H1 (cell line): ENCODE measurements at regions not wholly inside any gene's neighbourhood (a gene's known extent, or its start where the extent isn't known, plus 50 kb on each side); places are given as distances from the start of the nearest gene placed in this dataset.

Experiments used
- CTCF ChIA-PET: fragments of 300-600 bp; sonication (Branson Sonifier 250); formaldehyde crosslinking; loops from one replicate; lab custom pipeline; 2021; ENCODE audit not compliant: partially characterized antibody; lab: Charles Lee
- POLR2A ChIA-PET: fragments of 300-600 bp; sonication (Branson Sonifier 250); formaldehyde crosslinking; loops from one replicate; lab custom pipeline; 2021; ENCODE audit warnings: inconsistent platforms; ENCODE audit not compliant: partially characterized antibody; lab: Charles Lee
- DNase-seq, 2 experiments: peaks; one replicate each; pipeline versions ENCODE4 v3.0.0 to v3.0.0-alpha.2; 2010 to 2022; ENCODE audit warnings: low spot score in 2 of 2, low read depth in 1 of 2, mixed read lengths in 1 of 2
- FAIRE-seq: peaks from 2 replicates; lab custom pipeline; 2011; peaks lifted over from hg19 to GRCh38; lab: Jason Lieb, UNC
- H2AFZ ChIP-seq: 2 replicates; pipeline ENCODE4 v1.8.1; 2012; ENCODE audit warnings: low read length, inconsistent platforms
- H2AK5ac ChIP-seq: 2 replicates; pipeline ENCODE4 v1.6.1; 2013; ENCODE audit warnings: low read depth, low read length
- H2BK120ac ChIP-seq: replicated peaks from 2 replicates; pipeline ENCODE3; 2013; ENCODE audit warnings: low read depth, low read length, inconsistent platforms
- H2BK12ac ChIP-seq: 2 replicates; pipeline ENCODE4 v1.6.1; 2013; ENCODE audit warnings: low read depth, low read length
- H2BK15ac ChIP-seq: 2 replicates; pipeline ENCODE4 v1.6.1; 2013; ENCODE audit warnings: low read length
- H2BK20ac ChIP-seq: 2 replicates; pipeline ENCODE4 v1.6.1; 2013; ENCODE audit warnings: low read length
- H2BK5ac ChIP-seq: 2 replicates; pipeline ENCODE4 v1.6.1; 2013; ENCODE audit warnings: low read depth, low read length
- H3K14ac ChIP-seq: 2 replicates; pipeline ENCODE4 v1.6.1; 2013; ENCODE audit warnings: inconsistent platforms; ENCODE audit not compliant: insufficient read length
- H3K18ac ChIP-seq: 2 replicates; pipeline ENCODE4 v1.6.1; 2013; ENCODE audit warnings: low read length; ENCODE audit errors: extremely low read depth
- H3K23ac ChIP-seq: 2 replicates; pipeline ENCODE4 v1.6.1; 2013; ENCODE audit warnings: inconsistent platforms; ENCODE audit not compliant: insufficient read length
- H3K23me2 ChIP-seq: 2 replicates; pipeline ENCODE4 v1.6.1; 2013; ENCODE audit warnings: low read depth, low read length
- H3K27ac ChIP-seq: 2 replicates; pipeline ENCODE4 v1.6.1; 2011; ENCODE audit warnings: low read depth, low read length, inconsistent platforms
- H3K27me3 ChIP-seq, 4 experiments: replicated peaks in 1 of 4; 1 replicate in 1 of 4; 2 replicates in 3 of 4; pipeline versions ENCODE4 v1.6.1 to v1.8.1; 2011 to 2013; ENCODE audit warnings: low read length in 3 of 4, mild to moderate bottlenecking in 3 of 4, inconsistent platforms in 2 of 4, mixed read lengths in 2 of 4, moderate library complexity in 1 of 4; ENCODE audit not compliant: control insufficient read depth in 3 of 4, insufficient read depth in 3 of 4; ENCODE audit errors: extremely low read depth in 1 of 4
- H3K36me3 ChIP-seq, 4 experiments: 2 replicates each; pipeline versions ENCODE4 v1.6.1 to v1.8.1; 2011 to 2013; ENCODE audit warnings: mild to moderate bottlenecking in 4 of 4, low read length in 3 of 4, moderate library complexity in 2 of 4, control low read depth in 1 of 4, inconsistent platforms in 1 of 4; ENCODE audit not compliant: insufficient read depth in 4 of 4, control insufficient read depth in 2 of 4
- H3K4ac ChIP-seq: replicated peaks from 2 replicates; pipeline ENCODE3; 2013; ENCODE audit warnings: low read length, low read depth, mixed read lengths, inconsistent platforms; ENCODE audit not compliant: insufficient read length
- H3K4me1 ChIP-seq, 4 experiments: replicated peaks in 1 of 4; 1 replicate in 1 of 4; 2 replicates in 3 of 4; pipeline versions ENCODE4 v1.6.1 to v1.8.1; 2011 to 2013; ENCODE audit warnings: low read length in 3 of 4, inconsistent platforms in 2 of 4, mixed read lengths in 1 of 4; ENCODE audit not compliant: insufficient read depth in 4 of 4, control insufficient read depth in 3 of 4
- H3K4me2 ChIP-seq, 2 experiments: 2 replicates each; pipeline versions ENCODE4 v1.6.1 to v1.8.1; 2011 to 2013; ENCODE audit warnings: low read depth in 2 of 2, low read length in 2 of 2, control low read depth in 1 of 2, inconsistent platforms in 1 of 2, mild to moderate bottlenecking in 1 of 2; ENCODE audit not compliant: insufficient read depth in 1 of 2
- H3K4me3 ChIP-seq, 4 experiments: fragments of 200-600, 300-600 bp in 1 of 4; sonication (generic), shearing (Covaris generic), sonication (Bioruptor Twin) in 1 of 4; 2 replicates each; pipeline versions ENCODE4 v1.5.1 to v1.8.1; 2011 to 2016; ENCODE audit warnings: low read length in 4 of 4, low read depth in 3 of 4, control low read depth in 2 of 4, inconsistent platforms in 2 of 4, mild to moderate bottlenecking in 2 of 4, mixed read lengths in 1 of 4, moderate library complexity in 1 of 4; ENCODE audit not compliant: insufficient read depth in 2 of 4; ENCODE audit errors: extremely low read depth in 1 of 4
- H3K56ac ChIP-seq: replicated peaks from 2 replicates; pipeline ENCODE3; 2013; ENCODE audit warnings: low read depth, mild to moderate bottlenecking, mixed read lengths, low read length, inconsistent platforms; ENCODE audit not compliant: insufficient read length
- H3K79me1 ChIP-seq: 2 replicates; pipeline ENCODE4 v1.6.1; 2013; ENCODE audit warnings: low read depth, low read length, control low read depth
- H3K79me2 ChIP-seq, 2 experiments: 2 replicates each; pipeline versions ENCODE4 v1.6.1 to v1.8.1; 2012 to 2013; ENCODE audit warnings: low read length in 2 of 2, mild to moderate bottlenecking in 2 of 2, inconsistent platforms in 1 of 2; ENCODE audit not compliant: insufficient read depth in 2 of 2, control insufficient read depth in 1 of 2
- H3K9ac ChIP-seq, 4 experiments: replicated peaks in 1 of 4; 1 replicate in 1 of 4; 2 replicates in 3 of 4; pipeline versions ENCODE4 v1.6.1 to v1.8.1; 2011 to 2013; ENCODE audit warnings: low read depth in 3 of 4, low read length in 3 of 4, control low read depth in 2 of 4, mild to moderate bottlenecking in 2 of 4, moderate library complexity in 2 of 4, inconsistent platforms in 1 of 4; ENCODE audit errors: extremely low read depth in 1 of 4
- H3K9me3 ChIP-seq, 2 experiments: 2 replicates each; pipeline versions ENCODE4 v1.6.1 to v1.8.1; 2012 to 2013; ENCODE audit warnings: mild to moderate bottlenecking in 2 of 2, moderate library complexity in 2 of 2, control low read depth in 1 of 2, inconsistent platforms in 1 of 2, low read depth in 1 of 2, low read length in 1 of 2, mixed read lengths in 1 of 2; ENCODE audit not compliant: insufficient read depth in 2 of 2
- H4K20me1 ChIP-seq, 2 experiments: replicated peaks in 1 of 2; 2 replicates each; pipeline versions ENCODE3 to v1.8.1; 2011 to 2013; ENCODE audit warnings: inconsistent platforms in 2 of 2, low read length in 2 of 2, mild to moderate bottlenecking in 1 of 2; ENCODE audit not compliant: insufficient read depth in 2 of 2, control insufficient read depth in 1 of 2
- H4K5ac ChIP-seq: 2 replicates; pipeline ENCODE4 v1.6.1; 2013; ENCODE audit warnings: low read length, low read depth, mixed read lengths, inconsistent platforms; ENCODE audit not compliant: insufficient read length
- H4K8ac ChIP-seq: 2 replicates; pipeline ENCODE4 v1.8.0; 2013; ENCODE audit warnings: mild to moderate bottlenecking, moderate library complexity, low read length, inconsistent platforms; ENCODE audit not compliant: insufficient read depth; ENCODE audit errors: extremely low read depth
- H4K91ac ChIP-seq: replicated peaks from 2 replicates; pipeline ENCODE3; 2013; ENCODE audit warnings: low read length, mixed read lengths, inconsistent platforms; ENCODE audit not compliant: insufficient read length
- RBBP5 ChIP-seq: IDR thresholded peaks from 2 replicates; pipeline ENCODE4 v1.7.1; 2012; ENCODE audit warnings: low read depth, mild to moderate bottlenecking, inconsistent platforms, low read length, moderate library complexity, borderline replicate concordance
- TAF1 ChIP-seq: IDR thresholded peaks from 2 replicates; pipeline ENCODE4 v1.6.1; 2011; ENCODE audit warnings: mild to moderate bottlenecking, low read depth, low read length
- WGBS, 2 experiments: shearing (Covaris generic) in 1 of 2; methylation state at CpG; one replicate each; pipeline versions ENCODE4 v1.1.6 to v1.1.7; 2013 to 2015; ENCODE audit warnings: low lambda C conversion rate in 2 of 2, mixed read lengths in 2 of 2, inconsistent platforms in 1 of 2, low coverage in 1 of 2, missing lambda C conversion rate in 1 of 2; ENCODE audit not compliant: insufficient replicate concordance in 2 of 2, insufficient coverage in 1 of 2, insufficient read length in 1 of 2; ENCODE audit errors: extremely low coverage in 1 of 2, missing lambda C conversion rate in 1 of 2; 5-methylcytosine and 5-hydroxymethylcytosine counted together
- TF ChIP-seq, protein P1 (sequence below): IDR thresholded peaks from 2 replicates; pipeline ENCODE4 v1.6.1; 2012; ENCODE audit warnings: inconsistent platforms

GRCh38 chr21:38613686-38614085 lies 115.4 kb upstream of the ERG start:
- Histone ChIP-seq H3K27ac (no peak overlapping the region), H3K4me1 (no peaks in the 10 kb centered on the region), H2BK5ac (no peak overlapping the region), H3K79me1 (no peaks in the 10 kb centered on the region), H2AK5ac (no peak overlapping the region), H4K5ac (no peak overlapping the region), H3K4me2 (no peak overlapping the region), H3K4me3 (no peak overlapping the region), H3K23me2 (no peaks in the 10 kb centered on the region), H4K20me1 (no peaks in the 10 kb centered on the region), H4K91ac (no peak overlapping the region), H3K79me2 (no peaks in the 10 kb centered on the region), H3K4ac (no peak overlapping the region), H3K27me3 (no peaks in the 10 kb centered on the region), H3K9ac (no peak overlapping the region)
- ChIA-PET POLR2A (no interaction called here), CTCF (interaction anchor here (1.2 kb wide), 1 partner anchor 11 kb away, joined by 3 read pairs; no protein-coding TSS in a partner anchor)
- DNase-seq (no peak), FAIRE-seq (no peak)
- WGBS, 2 experiments, result 87% methylated on average over 6 of the region's 6 CpGs; no CpG with 5 or more reads in 1 of the 2 experiments
- TF ChIP-seq, protein P1, sequence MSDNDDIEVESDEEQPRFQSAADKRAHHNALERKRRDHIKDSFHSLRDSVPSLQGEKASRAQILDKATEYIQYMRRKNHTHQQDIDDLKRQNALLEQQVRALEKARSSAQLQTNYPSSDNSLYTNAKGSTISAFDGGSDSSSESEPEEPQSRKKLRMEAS, result no peak
- TF ChIP-seq TAF1 (no peak), RBBP5 (no peak)
- TF ChIP-seq, all 59 proteins: peak for 0
- Histone ChIP-seq H2AFZ (no peak overlapping the region), H3K36me3 (no peaks in the 10 kb centered on the region), H3K18ac (no peak overlapping the region), H4K8ac (no peak overlapping the region), H3K9me3 (no peaks in the 10 kb centered on the region), H2BK15ac (no peak overlapping the region), H3K23ac (no peak overlapping the region), H3K14ac (no peak overlapping the region), H2BK20ac (no peak overlapping the region), H3K56ac (no peak overlapping the region), H2BK120ac (no peak overlapping the region), H2BK12ac (no peak overlapping the region)
